HepG2 (cell line): ENCODE measurements at regions not wholly inside any gene's neighbourhood (a gene's known extent, or its start where the extent isn't known, plus 50 kb on each side); places are given as distances from the start of the nearest gene placed in this dataset.

ENCODE experiments used
- ATAC-seq: fragments of 200-7000 bp; cut with Tn5 transposase; 3 replicates; pipeline ENCODE4 v1.9.1; 2020; ENCODE audit warnings: mild to moderate bottlenecking, moderate library complexity
- BruUV-seq: library from RNA; stranded (reverse); fragments of 400-500 nt; replicated peaks from 2 replicates; lab custom pipeline; 2021; lab: Mats Ljungman, UMichigan
- CTCF ChIA-PET: fragments of 300-600 bp; formaldehyde crosslinking; extraction: SDS; loops from one replicate; lab custom pipeline; 2021; ENCODE audit warnings: low total read pairs, inconsistent platforms, low intra/inter-chr PET ratio; lab: Yijun Ruan, JAX
- POLR2A ChIA-PET: fragments of 350-600 bp; sonication (Branson Sonifier 250); formaldehyde crosslinking; loops from one replicate; lab custom pipeline; 2020; ENCODE audit warnings: antibody characterized with exemption, inconsistent platforms; lab: Yijun Ruan, JAX
- DNase-seq: peaks from one replicate; pipeline ENCODE4 v3.0.0-alpha.2; 2015; ENCODE audit warnings: low spot score
- FAIRE-seq: peaks from 3 replicates; lab custom pipeline; 2011; peaks lifted over from hg19 to GRCh38; lab: Jason Lieb, UNC
- H2AFZ ChIP-seq: one replicate; pipeline ENCODE4 v1.6.1; 2011; ENCODE audit warnings: low read length, inconsistent platforms
- H3K27ac ChIP-seq: fragments of 300-600 bp; 3 replicates; pipeline ENCODE4 v1.8.0; 2011; ENCODE audit warnings: mixed run types, mild to moderate bottlenecking, mixed read lengths, low read length, inconsistent platforms; ENCODE audit not compliant: insufficient read depth; ENCODE audit errors: extremely low read length
- H3K27me3 ChIP-seq, 2 experiments: fragments of 200-600 bp in 1 of 2; 2 replicates in 1 of 2; 3 replicates in 1 of 2; pipeline versions ENCODE4 v1.6.0 to v1.8.0; 2011; ENCODE audit warnings: low read length in 2 of 2, mild to moderate bottlenecking in 2 of 2, moderate library complexity in 2 of 2, inconsistent platforms in 1 of 2; ENCODE audit not compliant: insufficient read depth in 2 of 2, control insufficient read depth in 1 of 2
- H3K36me3 ChIP-seq, 2 experiments: fragments of 200-600 bp in 1 of 2; replicated peaks in 1 of 2; 2 replicates in 1 of 2; 3 replicates in 1 of 2; pipeline versions ENCODE4 v1.5.1 to v1.8.0; 2011; ENCODE audit warnings: low read length in 2 of 2, inconsistent platforms in 1 of 2; ENCODE audit not compliant: insufficient read depth in 2 of 2, control insufficient read depth in 1 of 2
- H3K4me1 ChIP-seq: 2 replicates; pipeline ENCODE4 v1.5.1; 2012; ENCODE audit warnings: low read length, inconsistent platforms; ENCODE audit not compliant: insufficient read depth
- H3K4me2 ChIP-seq: 2 replicates; pipeline ENCODE4 v1.6.0; 2011; ENCODE audit warnings: low read depth, low read length, inconsistent platforms
- H3K4me3 ChIP-seq, 3 experiments: fragments of 200-600 bp in 1 of 3; sonication (generic), shearing (Covaris generic) in 1 of 3; replicated peaks in 1 of 3; 2 replicates each; pipeline ENCODE4 v1.5.1; 2011 to 2016; ENCODE audit warnings: low read length in 3 of 3, inconsistent platforms in 2 of 3, low read depth in 2 of 3, mild to moderate bottlenecking in 2 of 3, control low read depth in 1 of 3, mixed read lengths in 1 of 3; ENCODE audit not compliant: insufficient read depth in 1 of 3
- H3K79me2 ChIP-seq: one replicate; pipeline ENCODE4 v1.6.1; 2011; ENCODE audit warnings: low read length, inconsistent platforms; ENCODE audit not compliant: insufficient read depth
- H3K9ac ChIP-seq: 2 replicates; pipeline ENCODE4 v1.6.0; 2011; ENCODE audit warnings: mild to moderate bottlenecking, low read depth, low read length, inconsistent platforms; ENCODE audit not compliant: insufficient read depth
- H3K9me3 ChIP-seq: 2 replicates; pipeline ENCODE4 v1.5.1; 2012; ENCODE audit warnings: mild to moderate bottlenecking, low read length
- H4K20me1 ChIP-seq: 2 replicates; pipeline ENCODE4 v1.6.0; 2011; ENCODE audit warnings: inconsistent platforms, mild to moderate bottlenecking, low read length, moderate library complexity; ENCODE audit not compliant: insufficient read depth
- CHD4 ChIP-seq: fragments of 200-600 bp; sonication (generic); IDR thresholded peaks from 2 replicates; pipeline ENCODE4 v1.7.0; 2017; ENCODE audit warnings: mild to moderate bottlenecking, low read length, borderline replicate concordance
- FOXK1 ChIP-seq: sonication (generic); formaldehyde crosslinking; IDR thresholded peaks from 2 replicates; pipeline ENCODE4 v1.4.0; 2020; ENCODE audit warnings: low read depth, missing genetic modification reagents, borderline replicate concordance
- GFI1 ChIP-seq: sonication (generic); formaldehyde crosslinking; IDR thresholded peaks from 2 replicates; pipeline ENCODE4 v1.5.0; 2020; ENCODE audit warnings: missing genetic modification reagents, mild to moderate bottlenecking, borderline replicate concordance
- KDM2A ChIP-seq: sonication (generic); formaldehyde crosslinking; IDR thresholded peaks from 2 replicates; pipeline ENCODE4 v1.4.0; 2020; ENCODE audit warnings: low read depth, missing genetic modification reagents, borderline replicate concordance
- NR3C1 ChIP-seq: sonication (generic); formaldehyde crosslinking; IDR thresholded peaks from 2 replicates; pipeline ENCODE4 v1.4.0; 2020; ENCODE audit warnings: missing genetic modification reagents
- RFX5 ChIP-seq: IDR thresholded peaks from 2 replicates; pipeline ENCODE4 v1.6.1; 2011; ENCODE audit warnings: low read depth, low read length, improper control_type of control experiment
- SUZ12 ChIP-seq: fragments of 150-350 bp; IDR thresholded peaks from 2 replicates; pipeline ENCODE4 v1.6.1; 2014; ENCODE audit warnings: low read depth, low read length
- TARDBP ChIP-seq: sonication (generic); formaldehyde crosslinking; IDR thresholded peaks from 2 replicates; pipeline ENCODE4 v1.8.0; 2022; ENCODE audit warnings: mild to moderate bottlenecking, missing genetic modification reagents
- ZNF33A ChIP-seq: sonication (generic); formaldehyde crosslinking; IDR thresholded peaks from 2 replicates; pipeline ENCODE4 v1.5.1; 2020; ENCODE audit warnings: missing genetic modification reagents, mild to moderate bottlenecking, moderate library complexity, borderline replicate concordance
- ZNF766 ChIP-seq: sonication (generic); formaldehyde crosslinking; IDR thresholded peaks from 2 replicates; pipeline ENCODE4 v1.5.0; 2020; ENCODE audit warnings: missing genetic modification reagents, borderline replicate concordance
- ZNF784 ChIP-seq: sonication (generic); formaldehyde crosslinking; IDR thresholded peaks from 2 replicates; pipeline ENCODE4 v1.5.1; 2020; ENCODE audit warnings: missing genetic modification reagents, mild to moderate bottlenecking, borderline replicate concordance
- ZSCAN9 ChIP-seq: IDR thresholded peaks from 2 replicates; pipeline ENCODE4 v1.6.1; 2016; ENCODE audit warnings: borderline replicate concordance
- ZXDC ChIP-seq: sonication (generic); formaldehyde crosslinking; IDR thresholded peaks from 2 replicates; pipeline ENCODE4 v1.5.0; 2020; ENCODE audit warnings: mild to moderate bottlenecking, missing genetic modification reagents
- WGBS: methylation state at CpG from one replicate; pipeline ENCODE4 v1.1.6; 2017; ENCODE audit warnings: low lambda C conversion rate; 5-methylcytosine and 5-hydroxymethylcytosine counted together
- in situ Hi-C: cut with HindIII; loops from 2 replicates; pipeline ENCODE4 v1.10.0; 2017; ENCODE audit warnings: low pct_unique_long_range_greater_than_20kb; ENCODE audit not compliant: extremely low pct_ligation_motif_present
- intact Hi-C: fragments of 100-400 bp; cut with micrococcal nuclease; formaldehyde crosslinking; loops from one replicate; pipeline ENCODE4 v1.10.0; 2022; ENCODE audit not compliant: unreplicated experiment
- TF ChIP-seq, protein P1 (sequence below): IDR thresholded peaks from 2 replicates; pipeline ENCODE4 v1.6.1; 2012; ENCODE audit warnings: low read length, improper control_type of control experiment

GRCh38 chr6:137351890-137352289 is 132.7 kb upstream of the IFNGR1 start (continued):
- TF ChIP-seq ZXDC (CRISPR knock-in tag): no peak
- TF ChIP-seq RFX5: no peak
- TF ChIP-seq FOXK1 (CRISPR knock-in tag): no peak; the same call in 1 of the 2 replicates
- TF ChIP-seq ZNF766 (CRISPR knock-in tag): no peak
- no peak for TF ChIP-seq ZNF784
- TF ChIP-seq, all 625 proteins: peak for 50

DNA sequence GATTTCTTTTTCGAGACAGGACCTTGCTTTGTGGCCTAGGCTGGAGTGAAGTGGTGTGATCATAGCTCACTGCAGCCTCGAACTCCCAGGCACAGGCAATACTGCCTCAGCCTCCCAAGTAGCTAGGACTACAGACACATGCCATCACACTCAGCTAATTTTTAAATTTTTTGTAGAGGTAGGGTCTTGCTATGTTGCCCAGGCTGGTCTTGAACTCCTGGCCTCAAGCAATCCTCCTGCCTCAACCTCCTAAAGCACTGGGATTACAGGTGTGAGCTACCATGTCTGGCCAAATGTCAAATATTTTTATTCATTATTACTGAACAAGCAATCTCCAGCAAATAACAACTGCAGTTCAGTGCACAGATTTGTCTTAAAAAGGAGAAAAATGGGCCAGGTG is 131.7 kb upstream of the IFNGR1 start:
- FAIRE-seq (no peak), DNase-seq (no peak), ATAC-seq (no peak)
- in situ Hi-C loops: loop anchor here (10.0 kb wide), 1 partner anchor 514 kb away; the partner anchor contains the start of gene TNFAIP3
- ChIA-PET POLR2A (interaction anchor here (0.6 to 5.3 kb wide), 5 partner anchors 10 to 373 kb away, joined by 3 to 37 read pairs (median 6); no protein-coding TSS in a partner anchor), CTCF (interaction anchor here (2.2 kb wide), 1 partner anchor 37 kb away, joined by 8 read pairs; no protein-coding TSS in a partner anchor)
- Histone ChIP-seq H2AFZ (no peak overlapping the region), H4K20me1 (no peaks in the 10 kb centered on the region), H3K4me2 (peak overlapping the region; percentile 78), H3K27me3 (no peaks in the 10 kb centered on the region), H3K9ac (peak overlapping the region; percentile 73), H3K36me3 (no peaks in the 10 kb centered on the region), H3K9me3 (no peaks in the 10 kb centered on the region), H3K79me2 (no peaks in the 10 kb centered on the region), H3K4me1 (peaks cover 72% of the 10 kb centered on the region), H3K27ac (peak overlapping the region; percentile 92), H3K4me3 (peak overlapping the region in 1 of 3 experiments; percentile 51; a peak in 1 of 6 replicates)
- WGBS: 68% methylated on average over 2 of the region's 2 CpGs
- intact Hi-C loops: loop anchor here (5.0 to 10.0 kb wide), 7 partner anchors 61 to 734 kb away; no protein-coding TSS in a partner anchor
- no TSS peak for BruUV-seq
- TF ChIP-seq ZNF33A (no peak), GFI1 (CRISPR knock-in tag) (0 out of 2 replicates have a peak, but pooled peaks have one; percentile 10), TARDBP (CRISPR knock-in tag) (no peak), SUZ12 (no peak), ZSCAN9 (no peak), KDM2A (CRISPR knock-in tag) (0 out of 2 replicates have a peak, but pooled peaks have one; percentile 6), NR3C1 (no peak), CHD4 (peak; percentile 40; the same call in 1 of the 2 replicates)
- TF ChIP-seq, protein P1, sequence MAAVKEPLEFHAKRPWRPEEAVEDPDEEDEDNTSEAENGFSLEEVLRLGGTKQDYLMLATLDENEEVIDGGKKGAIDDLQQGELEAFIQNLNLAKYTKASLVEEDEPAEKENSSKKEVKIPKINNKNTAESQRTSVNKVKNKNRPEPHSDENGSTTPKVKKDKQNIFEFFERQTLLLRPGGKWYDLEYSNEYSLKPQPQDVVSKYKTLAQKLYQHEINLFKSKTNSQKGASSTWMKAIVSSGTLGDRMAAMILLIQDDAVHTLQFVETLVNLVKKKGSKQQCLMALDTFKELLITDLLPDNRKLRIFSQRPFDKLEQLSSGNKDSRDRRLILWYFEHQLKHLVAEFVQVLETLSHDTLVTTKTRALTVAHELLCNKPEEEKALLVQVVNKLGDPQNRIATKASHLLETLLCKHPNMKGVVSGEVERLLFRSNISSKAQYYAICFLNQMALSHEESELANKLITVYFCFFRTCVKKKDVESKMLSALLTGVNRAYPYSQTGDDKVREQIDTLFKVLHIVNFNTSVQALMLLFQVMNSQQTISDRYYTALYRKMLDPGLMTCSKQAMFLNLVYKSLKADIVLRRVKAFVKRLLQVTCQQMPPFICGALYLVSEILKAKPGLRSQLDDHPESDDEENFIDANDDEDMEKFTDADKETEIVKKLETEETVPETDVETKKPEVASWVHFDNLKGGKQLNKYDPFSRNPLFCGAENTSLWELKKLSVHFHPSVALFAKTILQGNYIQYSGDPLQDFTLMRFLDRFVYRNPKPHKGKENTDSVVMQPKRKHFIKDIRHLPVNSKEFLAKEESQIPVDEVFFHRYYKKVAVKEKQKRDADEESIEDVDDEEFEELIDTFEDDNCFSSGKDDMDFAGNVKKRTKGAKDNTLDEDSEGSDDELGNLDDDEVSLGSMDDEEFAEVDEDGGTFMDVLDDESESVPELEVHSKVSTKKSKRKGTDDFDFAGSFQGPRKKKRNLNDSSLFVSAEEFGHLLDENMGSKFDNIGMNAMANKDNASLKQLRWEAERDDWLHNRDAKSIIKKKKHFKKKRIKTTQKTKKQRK: no peak
